Skeletal muscle cell (primary cell): ENCODE measurements at regions not wholly inside any gene's neighbourhood (a gene's known extent, or its start where the extent isn't known, plus 50 kb on each side); places are given as distances from the start of the nearest gene placed in this dataset.
A peak's percentile ranks its signal among the peaks of the same experiment; 100 is the strongest.

Source experiments
- DNase-seq: peaks from one replicate; pipeline ENCODE4 v3.0.0-alpha.2; 2010; ENCODE audit warnings: low read depth
- H3K4me3 ChIP-seq: 2 replicates; pipeline ENCODE4 v1.5.1; 2011; ENCODE audit warnings: low read depth, mild to moderate bottlenecking, control low read depth, low read length, moderate library complexity

DNA sequence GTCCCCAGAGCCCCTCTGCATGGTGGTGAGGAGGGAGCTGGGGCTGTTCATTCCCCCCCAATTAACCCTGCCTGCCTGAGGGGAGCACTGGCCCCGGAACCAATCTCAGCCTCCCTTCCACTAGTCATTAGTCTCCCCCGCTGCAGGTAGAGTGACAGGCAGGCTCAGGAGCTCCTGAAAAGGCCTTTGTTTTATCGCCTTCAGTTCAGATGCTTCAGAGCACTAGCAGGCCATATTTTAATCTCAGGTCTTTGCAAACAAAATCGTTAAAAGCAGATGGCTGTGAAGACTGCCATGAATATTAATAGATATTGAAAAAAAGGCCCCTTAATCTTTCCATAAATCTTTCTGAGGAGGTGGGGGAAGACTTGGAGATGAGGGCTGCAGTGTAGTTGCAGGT lies 250.7 kb downstream of the RPS24 start:
- DNase-seq, result no peak
- H3K4me3 ChIP-seq, result no peak overlapping the region

DNA sequence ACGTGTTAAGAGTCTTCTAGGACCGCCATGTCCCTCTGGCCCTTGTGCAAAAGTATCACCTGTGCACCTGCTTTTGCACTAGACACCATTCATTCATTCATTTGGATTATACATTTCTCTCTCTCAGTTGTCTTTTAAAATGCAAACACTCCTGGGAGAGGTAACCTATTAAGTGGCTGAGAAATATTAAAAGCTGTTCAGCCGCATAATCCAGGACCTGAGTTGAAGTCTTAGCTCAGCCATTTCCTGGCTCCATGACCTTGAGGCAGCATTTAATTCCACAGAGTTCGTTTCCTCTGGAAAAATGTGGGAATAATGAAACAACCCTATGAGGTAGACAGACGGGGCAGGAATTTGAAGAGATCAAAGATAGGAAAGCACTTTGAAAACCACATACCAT lies 251.6 kb downstream of the RPS24 start:
- no peak for DNase-seq
- no peak overlapping the region for H3K4me3 ChIP-seq

DNA sequence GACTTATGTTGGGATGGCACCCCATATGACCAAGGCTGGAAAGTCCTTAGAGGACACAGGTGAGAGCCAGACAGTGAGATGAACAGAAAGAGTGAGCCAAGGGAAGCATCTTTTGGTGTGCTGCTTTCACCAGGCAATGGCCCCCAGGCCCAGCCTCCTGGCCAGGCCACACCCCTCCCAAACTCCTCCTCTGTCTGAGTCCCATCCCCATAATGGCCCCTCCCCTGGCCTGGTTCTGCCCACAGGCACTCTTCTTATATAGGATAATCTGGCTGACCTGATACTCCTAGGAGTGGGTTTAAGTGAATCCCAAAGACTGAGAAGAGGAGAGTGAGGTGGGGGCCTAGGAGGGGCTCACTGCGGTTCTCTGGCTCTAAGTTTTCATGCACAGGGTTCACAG lies 252.5 kb downstream of the RPS24 start:
- no peak for DNase-seq
- no peak overlapping the region for H3K4me3 ChIP-seq

DNA sequence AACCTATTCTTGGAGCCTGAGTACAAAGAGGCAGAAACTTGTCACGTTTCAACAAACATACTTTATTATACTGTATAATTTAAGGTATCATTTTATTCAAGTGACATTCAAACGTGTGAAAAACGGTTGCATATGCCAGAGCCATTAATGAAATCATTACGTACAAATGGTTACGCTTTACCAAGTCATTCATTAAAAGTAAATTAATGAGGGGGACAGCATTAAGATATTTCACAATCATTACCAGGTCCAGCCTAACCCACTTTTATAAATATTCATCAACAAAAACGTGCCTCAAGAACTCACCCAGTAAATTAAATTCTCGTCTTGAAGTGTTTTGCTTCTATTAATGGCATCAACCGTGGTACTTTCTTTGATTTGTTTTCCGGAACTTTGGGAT lies 253.0 kb downstream of the RPS24 start:
- H3K4me3 ChIP-seq, result no peak overlapping the region
- no peak for DNase-seq

DNA sequence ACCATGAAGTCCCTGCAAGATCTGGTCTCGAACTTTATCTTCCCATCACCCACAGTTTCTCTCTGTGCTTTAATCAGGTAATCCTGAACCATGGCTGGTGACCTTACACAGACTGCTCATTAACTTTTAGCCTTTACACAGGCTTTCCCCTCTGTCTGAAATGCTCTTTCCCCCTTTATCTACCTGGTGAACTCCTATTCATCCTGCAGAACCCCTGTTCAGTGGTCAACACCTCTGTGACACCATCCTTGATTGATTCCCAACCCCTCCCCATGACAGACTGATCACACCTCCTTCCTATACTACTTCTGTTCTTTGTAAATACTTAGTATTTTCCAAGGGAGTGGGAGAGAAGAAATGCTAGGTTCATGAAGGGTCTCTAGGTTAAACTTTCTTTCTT lies 254.0 kb downstream of the RPS24 start:
- no peak overlapping the region for H3K4me3 ChIP-seq
- DNase-seq, result no peak

DNA sequence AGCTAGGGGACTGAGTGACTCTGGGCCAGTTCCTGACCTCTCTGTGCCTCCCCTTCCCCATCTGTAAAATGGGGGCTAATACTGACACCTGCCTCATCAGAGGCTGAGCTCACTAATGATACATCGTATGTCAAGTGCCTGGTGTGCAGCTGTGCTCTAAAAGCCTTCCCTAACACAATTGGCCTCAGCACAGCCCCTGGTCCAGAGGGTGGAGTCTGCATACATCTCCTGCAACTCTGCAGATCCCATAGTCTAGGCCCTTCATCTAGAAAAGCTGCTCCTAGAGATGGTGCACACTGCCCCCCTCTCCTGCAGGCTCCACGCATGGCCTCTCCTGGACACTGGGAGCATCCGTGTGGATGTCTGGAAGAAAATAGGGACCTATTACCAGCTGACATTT lies 255.0 kb downstream of the RPS24 start:
- no peak for DNase-seq
- no peak overlapping the region for H3K4me3 ChIP-seq

DNA sequence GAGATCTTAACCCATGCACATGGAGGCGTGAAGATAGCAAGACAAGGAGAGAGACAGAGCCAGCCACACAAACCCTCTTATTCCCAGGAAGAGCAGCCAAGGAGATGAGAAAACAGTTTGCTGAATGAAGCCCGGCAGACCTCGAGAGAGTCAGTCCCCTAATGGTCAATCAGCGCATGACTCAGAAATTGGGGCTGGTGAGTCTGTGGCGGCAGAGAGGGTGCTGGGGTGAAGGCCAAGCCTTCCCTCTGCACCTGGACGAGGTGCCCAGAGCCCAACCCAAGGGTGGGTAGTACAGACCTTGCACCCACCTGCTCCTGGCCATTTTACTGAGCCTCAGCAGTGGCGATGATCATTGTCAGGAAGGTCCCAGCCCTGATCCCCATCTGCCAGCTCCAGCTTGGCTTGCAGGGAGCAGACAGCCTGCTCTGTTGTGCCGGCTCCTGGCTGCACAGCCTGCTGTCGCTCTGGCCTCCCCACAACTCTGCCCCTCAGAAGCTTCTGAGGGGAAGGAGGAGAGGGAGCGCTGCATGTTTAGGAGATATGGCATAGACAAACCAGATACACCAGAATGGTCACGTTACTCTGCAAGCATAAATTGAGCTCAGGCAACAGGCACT lies 256.6 kb downstream of the RPS24 start:
- H3K4me3 ChIP-seq, result no peak overlapping the region
- DNase-seq, result no peak

DNA sequence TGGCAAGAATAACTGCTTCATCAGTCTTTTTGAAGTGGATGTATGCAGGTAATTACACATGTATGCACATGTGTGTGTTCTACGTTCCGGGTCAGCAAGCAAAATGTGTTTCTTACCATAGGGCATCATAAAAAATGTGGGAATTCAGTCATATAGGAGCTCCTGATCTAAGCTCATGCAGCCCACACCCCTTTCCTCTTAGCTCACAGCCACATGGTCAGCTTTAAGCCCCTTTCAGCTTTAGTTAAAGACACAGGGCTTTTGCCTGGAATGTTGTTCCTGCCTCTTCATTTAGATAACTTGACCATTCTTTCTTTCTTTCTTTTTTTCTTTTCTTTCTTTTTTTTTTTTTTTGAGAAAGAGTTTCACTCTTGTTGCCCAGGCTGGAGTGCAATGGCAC lies 258.1 kb downstream of the RPS24 start:
- DNase-seq, result no peak
- no peak overlapping the region for H3K4me3 ChIP-seq

DNA sequence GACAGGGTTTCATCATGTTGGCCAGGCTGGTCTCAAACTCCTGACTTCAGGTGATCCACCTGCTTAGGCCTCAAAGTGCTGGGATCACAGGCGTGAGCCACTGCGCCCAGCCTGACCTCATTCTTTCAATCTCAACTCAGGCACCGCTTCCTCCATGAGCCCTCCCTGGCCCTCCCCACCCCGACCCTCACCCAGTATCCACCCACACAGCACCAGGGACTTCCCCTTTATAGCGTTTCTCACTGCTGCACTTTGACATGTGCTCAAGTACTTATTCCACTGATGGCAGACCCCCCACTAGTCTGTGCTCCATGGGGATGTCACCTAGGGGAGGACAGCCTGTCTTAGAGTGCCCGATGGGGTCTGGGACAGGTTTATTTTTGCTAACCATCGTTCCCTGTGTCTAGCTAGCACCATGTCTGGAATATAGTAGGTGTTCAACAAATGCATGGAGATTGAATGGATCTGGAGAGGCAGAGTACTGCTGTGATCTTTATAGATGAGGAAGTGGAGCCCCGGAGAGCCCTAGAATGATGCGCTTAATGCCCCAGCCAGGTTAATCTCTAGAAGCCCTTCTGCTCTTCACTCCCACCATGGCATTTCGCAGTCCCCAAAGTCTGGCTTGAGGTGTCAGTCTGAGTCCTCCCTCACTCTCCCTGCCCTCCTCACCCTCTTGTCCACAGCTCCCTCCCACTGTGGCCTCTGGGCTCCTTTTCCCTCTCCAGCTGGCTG lies 258.8 kb downstream of the RPS24 start:
- no peak for DNase-seq
- H3K4me3 ChIP-seq, result no peak overlapping the region

DNA sequence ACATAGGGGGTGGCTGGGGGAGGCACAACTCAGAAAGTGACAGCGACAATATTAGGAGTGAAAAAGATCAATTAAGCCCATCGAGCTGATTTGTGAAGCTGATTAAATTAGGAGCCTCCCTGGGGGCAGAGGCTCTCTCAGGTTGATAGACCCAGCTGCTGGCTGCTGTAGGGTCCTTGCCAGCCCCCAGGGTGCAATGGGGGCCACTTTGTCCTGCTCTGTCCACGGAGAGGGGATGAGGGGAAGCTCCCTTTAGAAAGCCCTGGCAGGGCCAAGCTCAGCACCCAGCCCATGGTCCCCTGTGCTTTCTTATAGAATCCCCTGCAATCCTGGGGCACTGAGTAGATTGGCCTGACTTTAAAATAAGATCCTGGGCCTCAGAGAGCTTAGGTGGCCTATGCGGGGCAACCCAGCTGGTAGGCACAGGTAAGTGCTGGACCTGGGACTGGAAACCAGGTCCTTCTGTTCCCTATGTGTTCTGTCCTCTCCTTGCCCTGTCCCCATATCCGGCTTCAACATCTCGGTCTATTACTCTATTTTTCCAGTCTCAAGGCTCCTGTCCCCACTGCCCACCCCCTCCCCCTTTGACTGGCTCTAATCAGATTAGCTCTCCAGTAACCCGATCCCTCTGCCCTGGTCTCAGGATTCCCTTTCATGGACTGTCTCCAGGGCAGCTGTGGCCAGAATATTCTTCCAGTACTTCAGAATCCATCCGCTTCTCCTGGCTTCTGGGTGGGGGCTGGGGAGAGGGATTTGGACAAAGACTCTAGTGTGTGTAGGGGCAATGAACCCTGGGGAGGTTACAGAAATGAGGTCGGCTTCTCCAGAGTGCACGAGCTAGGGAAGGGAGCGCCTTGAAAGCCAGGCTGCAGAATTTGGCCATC lies 259.6 kb downstream of the RPS24 start:
- H3K4me3 ChIP-seq, result no peak overlapping the region
- no peak for DNase-seq

DNA sequence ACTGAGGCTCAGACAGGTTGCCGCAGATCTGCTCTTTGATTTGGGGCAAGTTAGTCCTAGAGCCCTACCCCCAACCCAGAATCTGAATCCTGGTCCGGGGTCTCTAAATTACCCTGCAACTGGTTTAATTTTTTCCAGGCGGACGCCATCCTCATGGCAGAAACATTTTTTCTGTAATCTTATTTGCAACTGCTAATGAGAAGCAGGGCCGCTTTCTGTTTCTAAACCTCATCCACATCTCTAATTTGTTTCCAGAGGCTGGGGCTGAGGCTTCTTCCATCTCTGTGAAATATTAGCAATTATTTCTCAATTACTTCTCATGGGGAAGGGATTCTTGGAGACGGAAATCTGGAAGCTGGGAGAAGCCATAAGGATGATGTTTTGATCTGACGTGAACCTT lies 261.6 kb downstream of the RPS24 start:
- no peak overlapping the region for H3K4me3 ChIP-seq
- no peak for DNase-seq

DNA sequence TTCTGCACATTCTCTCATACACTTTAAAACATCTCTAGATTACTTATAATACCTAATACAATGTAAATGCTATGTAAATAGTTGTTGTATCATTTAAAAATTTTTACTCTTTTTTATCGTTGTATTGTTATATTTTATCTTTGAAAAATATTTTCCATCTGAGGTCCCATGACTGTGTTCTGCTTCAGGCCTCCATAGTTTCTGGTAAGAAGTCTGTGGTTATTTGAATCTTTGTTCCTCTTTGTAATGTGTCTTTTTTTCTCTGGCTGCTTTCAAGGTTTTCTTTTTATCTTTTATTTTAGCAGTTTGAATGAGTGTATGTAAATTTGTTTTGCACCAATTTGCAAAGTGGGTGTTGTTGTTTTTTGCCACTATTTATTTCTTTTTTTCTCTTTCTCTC lies 263.1 kb downstream of the RPS24 start:
- DNase-seq, result no peak
- H3K4me3 ChIP-seq, result no peak overlapping the region

DNA sequence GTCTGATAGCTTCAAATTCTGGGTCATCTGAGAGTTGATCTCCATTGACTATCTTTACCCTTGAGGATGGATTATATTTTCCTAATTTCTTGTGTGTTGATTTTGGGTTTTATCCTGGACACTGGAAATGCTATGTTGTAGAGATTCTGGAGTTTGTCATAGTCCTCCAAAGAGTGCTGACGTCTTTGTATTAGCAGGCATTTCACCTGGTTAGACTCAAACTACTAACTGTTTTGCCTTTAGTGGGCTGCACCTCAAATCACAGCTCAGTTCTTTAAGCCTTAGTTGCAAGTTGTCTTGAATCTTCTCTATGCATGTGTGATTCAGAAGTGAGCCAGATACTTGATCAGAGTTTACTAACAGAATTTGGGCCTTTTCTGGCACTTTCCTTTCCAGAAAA lies 264.3 kb downstream of the RPS24 start:
- DNase-seq, result no peak

DNA sequence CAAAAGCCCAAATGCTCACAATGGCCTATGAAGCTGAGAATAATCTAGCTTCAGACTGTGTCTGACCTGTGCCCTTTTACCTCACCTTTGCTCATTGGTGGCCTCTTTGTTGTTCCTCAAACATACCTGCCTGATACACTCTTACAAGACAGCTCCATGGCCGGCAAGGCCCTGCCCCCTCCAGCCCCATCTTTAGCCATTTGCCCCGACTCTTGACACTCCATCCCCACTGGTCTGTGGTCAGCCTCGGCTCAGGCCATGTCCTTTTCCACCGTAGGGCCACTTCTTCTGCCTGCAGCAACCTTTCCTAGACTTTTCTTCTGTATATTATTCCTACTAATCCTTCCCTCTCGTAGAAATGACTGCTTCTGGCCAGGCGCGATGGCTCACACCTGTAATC lies 265.2 kb downstream of the RPS24 start:
- no peak for DNase-seq
- no peak overlapping the region for H3K4me3 ChIP-seq

More for the DNA sequence above, 264.3 kb downstream of the RPS24 start:
- no peak overlapping the region for H3K4me3 ChIP-seq

DNA sequence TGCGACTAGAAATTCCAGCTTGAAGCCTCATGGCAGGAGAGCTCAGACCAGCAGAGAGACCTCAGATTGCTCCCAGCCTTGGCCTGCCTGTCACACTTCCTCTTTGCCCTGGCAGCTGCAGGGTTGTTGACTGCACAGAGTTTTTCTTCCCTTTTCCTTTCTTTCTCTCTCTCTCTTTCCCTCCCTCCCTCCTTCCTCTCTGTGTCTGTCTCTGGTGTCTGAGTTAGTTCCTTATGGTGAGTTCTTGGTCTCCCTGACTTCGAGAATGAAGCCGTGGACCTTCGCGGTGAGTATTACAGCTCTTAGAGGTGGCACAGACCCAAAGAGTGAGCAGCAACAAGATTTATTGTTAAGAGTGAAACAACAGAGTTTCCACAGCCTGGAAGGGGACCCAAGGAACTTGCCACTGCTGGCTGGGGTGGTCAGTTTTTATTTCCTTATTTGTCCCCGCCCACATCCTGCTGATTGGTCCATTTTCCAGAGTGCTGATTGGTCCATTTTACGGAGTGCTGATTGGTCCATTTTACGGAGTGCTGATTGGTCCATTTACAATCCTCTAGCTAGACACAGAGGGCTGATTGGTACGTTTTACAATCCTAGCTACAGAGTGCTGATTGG lies 266.3 kb downstream of the RPS24 start:
- DNase-seq, result no peak
- H3K4me3 ChIP-seq, result no peak overlapping the region

DNA sequence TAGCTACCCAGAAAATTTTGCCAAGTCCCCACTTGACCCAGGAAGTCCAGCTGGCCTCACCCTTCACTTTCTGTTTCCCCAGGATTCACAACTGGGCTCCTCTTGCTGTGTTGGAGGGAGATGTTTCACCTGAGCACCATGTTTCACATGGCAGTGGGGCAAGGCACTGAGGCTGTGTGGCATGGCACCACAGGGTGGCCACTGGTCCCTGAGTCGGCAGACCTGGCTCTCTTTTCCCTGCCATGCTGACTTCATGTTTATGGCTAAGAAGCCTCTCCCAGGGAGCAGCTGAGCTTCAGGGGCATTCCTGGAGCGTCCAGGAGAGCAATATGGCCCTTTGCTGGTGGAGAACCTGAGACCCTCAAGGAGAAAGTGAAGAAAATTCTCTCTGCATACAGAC lies 266.9 kb downstream of the RPS24 start:
- no peak for DNase-seq
- no peak overlapping the region for H3K4me3 ChIP-seq

DNA sequence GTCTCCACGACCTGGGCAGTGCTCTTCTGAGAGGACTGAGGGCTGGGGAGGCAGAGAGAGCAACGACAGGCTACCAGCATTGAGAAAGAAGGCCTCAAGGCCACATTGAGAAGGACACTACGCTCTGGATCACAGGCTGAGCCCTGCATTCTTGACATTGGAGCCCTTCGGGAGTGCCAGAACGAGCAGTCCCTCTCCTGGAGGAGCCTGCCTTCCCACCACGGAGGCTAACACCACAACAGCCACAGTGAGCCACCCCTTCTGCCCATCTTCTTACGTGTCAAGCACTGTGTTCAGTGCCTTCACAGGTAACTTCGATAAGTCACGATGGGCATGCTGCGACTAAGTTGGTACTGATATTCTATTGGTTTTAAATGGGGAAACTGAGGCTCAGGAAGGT lies 267.8 kb downstream of the RPS24 start:
- H3K4me3 ChIP-seq, result no peak overlapping the region
- DNase-seq, result no peak

DNA sequence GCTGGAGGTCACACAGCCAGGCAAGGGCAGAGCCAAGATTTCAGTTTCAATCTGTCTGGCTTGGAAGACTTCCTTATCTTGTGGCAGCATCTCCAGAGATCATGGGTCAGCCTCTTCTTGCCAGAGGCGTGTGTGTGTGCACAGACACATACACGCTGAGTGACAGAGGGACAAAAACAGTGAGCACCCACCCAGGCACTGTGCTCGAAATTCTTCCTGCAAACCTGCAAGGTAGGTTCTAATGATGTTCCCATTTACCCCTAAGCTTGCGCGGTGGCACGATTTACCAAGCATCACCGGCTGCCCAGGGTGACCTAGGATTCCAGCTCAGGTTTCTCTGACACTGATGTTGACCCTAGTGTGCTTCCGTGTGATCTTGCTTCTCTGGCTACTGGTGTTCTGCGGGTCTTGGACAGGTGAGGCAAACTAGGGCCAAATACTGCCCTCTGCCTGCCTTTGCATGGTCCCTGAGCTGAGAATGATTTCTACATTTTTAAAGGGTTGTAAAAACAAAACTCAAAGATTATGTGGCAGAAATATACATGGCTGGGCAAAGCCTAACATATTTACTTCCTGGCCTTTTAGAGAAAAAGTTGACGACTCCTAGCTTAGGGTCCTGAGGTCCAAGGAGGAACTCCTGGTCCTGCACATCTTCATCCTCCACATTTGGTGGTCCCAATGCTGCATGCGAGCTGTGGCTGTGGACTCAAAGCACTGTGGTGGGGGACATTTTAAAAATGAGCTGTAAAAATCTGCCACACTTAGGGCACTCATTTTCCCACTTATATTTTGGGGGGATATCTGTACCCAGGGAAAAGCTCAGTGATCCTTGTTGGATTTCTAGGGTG lies 268.5 kb downstream of the RPS24 start:
- peak overlapping the region; percentile 64 for H3K4me3 ChIP-seq
- no peak for DNase-seq

DNA sequence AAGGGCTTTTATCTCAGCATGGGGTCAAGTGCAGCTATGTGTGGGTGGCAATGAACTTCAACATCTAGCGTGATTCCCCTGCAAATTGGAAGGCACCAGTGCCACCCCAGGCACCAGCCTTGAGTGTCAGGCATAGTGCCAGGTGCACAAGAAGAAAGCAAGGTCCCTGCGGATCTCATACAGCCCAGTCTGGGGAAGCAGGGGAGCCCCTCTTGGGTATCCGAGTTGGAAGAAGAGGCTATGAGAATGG lies 269.0 kb downstream of the RPS24 start:
- no peak for DNase-seq
- H3K4me3 ChIP-seq, result peak overlapping the region; percentile 64
